PC-3 (cell line): ENCODE measurements at regions not wholly inside any gene's neighbourhood (a gene's known extent, or its start where the extent isn't known, plus 50 kb on each side); places are given as distances from the start of the nearest gene placed in this dataset.

Experiments used
- CTCF ChIP-seq: fragments of 300-600 bp; sonication (generic); conservative IDR thresholded peaks from 2 replicates; pipeline ENCODE4 v1.5.1; 2017; ENCODE audit warnings: antibody characterized with exemption, low read depth, mild to moderate bottlenecking, low read length
- EZH2 ChIP-seq: fragments of 300-600 bp; sonication (generic); IDR thresholded peaks from one replicate; pipeline ENCODE4 v1.6.1; 2017; ENCODE audit warnings: antibody characterized with exemption, mild to moderate bottlenecking, low read length; ENCODE audit not compliant: unreplicated experiment

GRCh38 chr10:64738462-64738861 lies 1217.3 kb downstream of the REEP3 start:
- TF ChIP-seq EZH2 (no peak), CTCF (no peak)
